ENCODE measurements at regions not wholly inside any gene's neighbourhood (a gene's known extent, or its start where the extent isn't known, plus 50 kb on each side); places are given as distances from the start of the nearest gene placed in this dataset.

DNA sequence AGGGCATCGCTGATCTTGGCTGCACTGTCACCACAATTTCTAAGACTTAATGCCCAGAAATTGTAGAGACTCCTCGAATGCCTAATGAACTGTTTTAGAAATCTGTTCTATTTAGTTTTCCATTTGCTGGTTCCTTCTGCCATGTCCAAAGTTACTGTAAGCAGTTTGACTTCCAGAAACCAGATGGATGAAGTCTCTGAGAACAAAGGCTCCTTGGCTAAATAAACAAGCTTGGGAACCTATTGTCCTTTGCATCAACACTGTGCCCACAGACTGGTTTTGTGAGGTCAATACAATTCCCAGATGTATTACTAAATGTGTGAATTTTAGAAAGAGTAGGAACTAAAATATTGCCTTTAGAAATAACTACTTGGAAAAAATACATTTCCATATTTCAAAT is 600.2 kb downstream of the NYAP2 start:
- TF ChIP-seq POLR2AphosphoS5 (IDR thresholded peaks at IDR 0.05; ENCODE audit: low read depth, low read length) (no peak), POLR2A (IDR thresholded peaks at IDR 0.05; ENCODE audit: low read depth, low read length) (no peak)

Measured in GM12892 (cell line).